OCI-LY1 (cell line): ENCODE measurements at regions not wholly inside any gene's neighbourhood (a gene's known extent, or its start where the extent isn't known, plus 50 kb on each side); places are given as distances from the start of the nearest gene placed in this dataset.

Experiments
- H2AFZ ChIP-seq: fragments of 200-600 bp; sonication (generic), shearing (Covaris generic); 2 replicates; pipeline ENCODE4 v1.6.0; 2014; ENCODE audit warnings: antibody characterized with exemption, mild to moderate bottlenecking, low read length
- H3F3A ChIP-seq: fragments of 200-600 bp; sonication (generic), shearing (Covaris generic); 2 replicates; pipeline ENCODE4 v1.6.0; 2014; ENCODE audit warnings: mild to moderate bottlenecking, antibody characterized with exemption, low read length, moderate library complexity; ENCODE audit not compliant: insufficient read depth
- H3K27ac ChIP-seq: fragments of 200-600 bp; sonication (generic); 2 replicates; pipeline ENCODE4 v1.5.1; 2014; ENCODE audit warnings: low read length, mixed run types, mild to moderate bottlenecking, low read depth; ENCODE audit not compliant: poor library complexity, severe bottlenecking
- H3K27me3 ChIP-seq: fragments of 200-600 bp; sonication (generic); 2 replicates; pipeline ENCODE4 v1.6.0; 2014; ENCODE audit warnings: antibody characterized with exemption, mild to moderate bottlenecking, low read length, moderate library complexity; ENCODE audit not compliant: insufficient read depth
- H3K36me3 ChIP-seq: fragments of 200-600 bp; sonication (generic); 2 replicates; pipeline ENCODE4 v1.6.1; 2014; ENCODE audit warnings: mild to moderate bottlenecking, antibody characterized with exemption, low read length, moderate library complexity, mixed read lengths; ENCODE audit not compliant: insufficient read depth
- H3K4me1 ChIP-seq: fragments of 200-600 bp; sonication (generic); 2 replicates; pipeline ENCODE4 v1.5.1; 2014; ENCODE audit warnings: mild to moderate bottlenecking, low read length, moderate library complexity; ENCODE audit not compliant: insufficient read depth, severe bottlenecking
- H3K4me2 ChIP-seq: fragments of 200-600 bp; sonication (generic), shearing (Covaris generic); 2 replicates; pipeline ENCODE4 v1.6.1; 2014; ENCODE audit warnings: low read length
- H3K4me3 ChIP-seq: fragments of 200-600 bp; sonication (generic); 2 replicates; pipeline ENCODE4 v1.5.1; 2014; ENCODE audit warnings: low read length, low read depth, mild to moderate bottlenecking, mixed read lengths; ENCODE audit not compliant: poor library complexity, severe bottlenecking
- H3K79me2 ChIP-seq: fragments of 200-600 bp; shearing (Covaris generic); 2 replicates; pipeline ENCODE4 v1.6.1; 2016; ENCODE audit warnings: mixed run types, low read length, mixed read lengths; ENCODE audit not compliant: insufficient read depth
- H3K9ac ChIP-seq: fragments of 200-600 bp; sonication (generic), shearing (Covaris generic); 2 replicates; pipeline ENCODE4 v1.6.1; 2014; ENCODE audit warnings: mild to moderate bottlenecking, low read length, mixed read lengths
- H3K9me2 ChIP-seq: fragments of 200-600 bp; sonication (generic), shearing (Covaris generic); 2 replicates; pipeline ENCODE4 v1.6.1; 2014; ENCODE audit warnings: low read depth, mild to moderate bottlenecking, low read length, mixed read lengths
- H3K9me3 ChIP-seq: fragments of 200-600 bp; shearing (Covaris generic); 2 replicates; pipeline ENCODE4 v1.6.1; 2014; ENCODE audit warnings: low read length, mixed read lengths
- H4K20me1 ChIP-seq: fragments of 200-600 bp; sonication (generic), shearing (Covaris generic); 2 replicates; pipeline ENCODE4 v1.6.0; 2016; ENCODE audit warnings: mild to moderate bottlenecking, low read length; ENCODE audit not compliant: insufficient read depth
- EZH2 ChIP-seq: fragments of 200-600 bp; sonication (generic), shearing (Covaris generic); IDR thresholded peaks from 2 replicates; pipeline ENCODE4 v1.8.0; 2017; ENCODE audit warnings: borderline replicate concordance, mixed run types, mild to moderate bottlenecking, antibody characterized with exemption, low read length, moderate library complexity, mixed read lengths
- TF ChIP-seq, protein P1 (sequence below): fragments of 200-600 bp; sonication (generic), shearing (Covaris generic); IDR thresholded peaks from 2 replicates; pipeline ENCODE4 v1.5.1; 2017; ENCODE audit warnings: mild to moderate bottlenecking, antibody characterized with exemption, low read length, moderate library complexity, mixed read lengths

DNA sequence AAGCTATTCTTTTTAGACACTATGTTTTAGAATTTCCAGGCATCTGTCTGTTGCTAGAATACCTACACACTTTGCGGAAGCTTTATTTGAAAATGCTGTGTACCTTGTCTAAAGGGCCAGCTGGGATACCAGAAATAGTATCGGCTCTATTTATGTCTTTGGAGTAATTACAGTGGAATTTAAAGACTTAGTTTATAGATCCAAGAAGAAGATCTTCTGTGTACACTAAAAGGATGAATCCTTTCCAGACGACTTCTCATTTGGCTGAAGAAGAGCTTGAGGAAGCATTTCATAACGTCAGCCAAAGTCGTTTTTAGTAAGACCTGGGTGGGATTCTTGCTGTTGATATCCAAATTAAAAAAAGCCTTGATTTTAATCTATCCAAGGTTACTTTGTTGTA, 365.9 kb downstream of the INHBA start:
- no peaks in the 10 kb centered on the region for H3F3A ChIP-seq
- TF ChIP-seq, protein P1, sequence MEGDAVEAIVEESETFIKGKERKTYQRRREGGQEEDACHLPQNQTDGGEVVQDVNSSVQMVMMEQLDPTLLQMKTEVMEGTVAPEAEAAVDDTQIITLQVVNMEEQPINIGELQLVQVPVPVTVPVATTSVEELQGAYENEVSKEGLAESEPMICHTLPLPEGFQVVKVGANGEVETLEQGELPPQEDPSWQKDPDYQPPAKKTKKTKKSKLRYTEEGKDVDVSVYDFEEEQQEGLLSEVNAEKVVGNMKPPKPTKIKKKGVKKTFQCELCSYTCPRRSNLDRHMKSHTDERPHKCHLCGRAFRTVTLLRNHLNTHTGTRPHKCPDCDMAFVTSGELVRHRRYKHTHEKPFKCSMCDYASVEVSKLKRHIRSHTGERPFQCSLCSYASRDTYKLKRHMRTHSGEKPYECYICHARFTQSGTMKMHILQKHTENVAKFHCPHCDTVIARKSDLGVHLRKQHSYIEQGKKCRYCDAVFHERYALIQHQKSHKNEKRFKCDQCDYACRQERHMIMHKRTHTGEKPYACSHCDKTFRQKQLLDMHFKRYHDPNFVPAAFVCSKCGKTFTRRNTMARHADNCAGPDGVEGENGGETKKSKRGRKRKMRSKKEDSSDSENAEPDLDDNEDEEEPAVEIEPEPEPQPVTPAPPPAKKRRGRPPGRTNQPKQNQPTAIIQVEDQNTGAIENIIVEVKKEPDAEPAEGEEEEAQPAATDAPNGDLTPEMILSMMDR = no peak
- TF ChIP-seq EZH2 = no peak
- no peak overlapping the region for H3K4me2 ChIP-seq
- no peaks in the 10 kb centered on the region for H3K9me3 ChIP-seq
- H4K20me1 ChIP-seq = no peaks in the 10 kb centered on the region
- no peaks in the 10 kb centered on the region for H3K36me3 ChIP-seq
- H3K4me1 ChIP-seq = no peaks in the 10 kb centered on the region
- H3K27ac ChIP-seq = no peak overlapping the region
- no peaks in the 10 kb centered on the region for H3K79me2 ChIP-seq
- H3K9ac ChIP-seq = no peak overlapping the region
- H2AFZ ChIP-seq = no peak overlapping the region
- H3K4me3 ChIP-seq = no peak overlapping the region
- no peaks in the 10 kb centered on the region; the same call in 1 of the 2 replicates for H3K9me2 ChIP-seq
- H3K27me3 ChIP-seq = no peaks in the 10 kb centered on the region

- no peaks in the 10 kb centered on the region for H3K4me1 ChIP-seq
- H3K4me3 ChIP-seq = no peak overlapping the region
Measured at GRCh38 chr7:41336455-41336952, 366.4 kb downstream of the INHBA start.

DNA sequence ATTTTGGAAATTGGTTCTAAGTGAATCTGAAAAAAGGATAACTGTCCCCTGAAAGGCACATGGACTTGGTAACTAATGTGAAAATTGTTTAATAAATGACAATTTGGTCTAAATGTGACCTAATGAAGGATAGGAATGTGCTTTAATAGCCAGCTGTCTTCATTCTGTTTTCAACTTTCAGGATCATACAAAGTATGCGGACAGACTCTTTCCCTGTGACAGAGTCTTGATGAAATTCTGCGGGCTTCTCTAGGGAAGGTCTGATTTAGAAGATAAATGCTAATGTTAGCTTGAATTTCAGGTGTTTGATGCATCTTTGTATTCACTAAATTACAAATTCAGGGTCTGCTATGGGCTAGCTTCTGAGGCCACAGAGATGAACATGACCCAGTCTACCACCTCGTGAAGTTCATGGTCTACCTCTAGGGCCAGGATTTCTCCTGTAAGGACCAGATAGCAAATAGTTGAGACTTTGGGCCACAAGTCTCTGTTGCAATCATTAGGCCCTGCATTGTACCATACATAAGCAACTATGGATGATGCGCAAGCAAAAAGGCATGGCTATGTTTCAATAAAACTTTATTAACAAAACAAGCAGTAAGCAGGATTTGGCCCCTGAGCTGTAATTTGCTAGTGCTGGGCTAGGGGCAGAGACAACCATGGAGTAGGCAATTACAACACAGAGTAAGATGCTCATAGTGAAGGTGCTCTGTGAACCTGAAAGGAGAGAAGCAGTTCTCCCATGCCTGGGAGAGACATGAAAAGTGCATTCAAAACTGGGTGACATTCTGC, 368.6 kb downstream of the INHBA start:
- no peak overlapping the region for H3K4me2 ChIP-seq
- TF ChIP-seq EZH2 = no peak
- TF ChIP-seq, protein P1 = no peak

More at GRCh38 chr7:41336455-41336952, 366.4 kb downstream of the INHBA start:
- no peaks in the 10 kb centered on the region for H4K20me1 ChIP-seq
- TF ChIP-seq, protein P1 = no peak
- no peak for TF ChIP-seq EZH2
- H3K27ac ChIP-seq = no peak overlapping the region
- H3K9me2 ChIP-seq = no peaks in the 10 kb centered on the region; the same call in 1 of the 2 replicates
- H3K4me2 ChIP-seq = no peak overlapping the region
- H3K27me3 ChIP-seq = no peaks in the 10 kb centered on the region
- H3K36me3 ChIP-seq = no peaks in the 10 kb centered on the region
- H3K79me2 ChIP-seq = no peaks in the 10 kb centered on the region
- no peaks in the 10 kb centered on the region for H3K9me3 ChIP-seq
- H3K9ac ChIP-seq = no peak overlapping the region
- no peak overlapping the region for H2AFZ ChIP-seq
- H3F3A ChIP-seq = no peaks in the 10 kb centered on the region

More for the DNA sequence above, 368.6 kb downstream of the INHBA start:
- Histone ChIP-seq H3K4me1 (no peaks in the 10 kb centered on the region), H3K27ac (no peak overlapping the region), H3F3A (no peaks in the 10 kb centered on the region), H4K20me1 (no peaks in the 10 kb centered on the region), H3K9me3 (no peaks in the 10 kb centered on the region), H3K4me3 (no peak overlapping the region), H3K9me2 (no peaks in the 10 kb centered on the region; the same call in 1 of the 2 replicates), H3K27me3 (no peaks in the 10 kb centered on the region), H3K79me2 (no peaks in the 10 kb centered on the region), H3K36me3 (no peaks in the 10 kb centered on the region), H2AFZ (no peak overlapping the region), H3K9ac (no peak overlapping the region)
